ENCODE measurements at regions not wholly inside any gene's neighbourhood (a gene's known extent, or its start where the extent isn't known, plus 50 kb on each side); places are given as distances from the start of the nearest gene placed in this dataset.

DNA sequence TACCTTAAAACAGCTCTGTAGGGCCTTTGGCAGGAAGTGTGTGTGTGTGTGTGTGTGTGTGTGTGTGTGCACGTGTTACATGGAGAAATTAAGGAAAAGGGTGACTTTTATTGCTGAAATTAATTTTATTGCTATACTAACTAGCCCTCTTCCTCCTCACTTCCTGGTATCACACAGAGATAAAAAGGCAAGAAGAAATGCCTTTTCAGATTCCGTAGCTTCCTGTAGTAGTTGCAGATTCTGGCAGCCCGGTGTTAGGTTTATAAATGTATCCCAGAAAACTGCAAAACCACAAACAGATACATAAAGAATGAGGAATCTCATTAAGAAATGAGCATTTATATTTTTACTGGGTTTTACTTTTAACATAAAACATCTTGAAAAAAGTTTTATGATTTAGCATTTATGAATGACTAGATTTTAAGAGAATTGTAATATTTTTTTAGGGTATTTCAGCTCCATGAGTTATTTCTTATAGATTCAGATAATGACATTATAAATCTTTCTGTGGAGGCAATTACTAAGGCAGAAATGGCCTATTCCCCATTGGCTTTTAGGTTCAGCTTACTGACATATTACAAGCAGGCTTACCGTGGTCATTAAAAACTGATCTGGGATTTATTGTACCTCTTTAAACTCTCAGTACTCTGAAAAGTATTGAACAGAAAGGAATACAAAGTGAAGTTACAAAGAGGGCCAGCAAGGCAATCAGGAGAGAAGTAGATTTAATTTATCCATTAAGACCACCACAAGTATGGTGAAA is 249.1 kb upstream of the TSHZ2 start:
- Histone ChIP-seq H3K23ac (ENCODE audit: low read depth, low read length) (no peak overlapping the region), H3K9me1 (ENCODE audit: insufficient read depth, low read length) (no peaks in the 10 kb centered on the region), H3K4me1 (ENCODE audit: control insufficient read depth, insufficient read depth, low read length) (no peaks in the 10 kb centered on the region), H3K4me2 (ENCODE audit: low read depth, low read length) (no peak overlapping the region), H3K18ac (ENCODE audit: low read depth, low read length) (no peak overlapping the region), H4K8ac (ENCODE audit: low read depth in 2 of 2, low read length in 2 of 2) (no peak overlapping the region), H2AK5ac (ENCODE audit: low read depth, low read length) (no peak overlapping the region), H3K36me3 (ENCODE audit: control insufficient read depth, insufficient read depth, low read length) (no peaks in the 10 kb centered on the region), H3K27me3 (ENCODE audit: control insufficient read depth, insufficient read depth, low read length) (no peaks in the 10 kb centered on the region), H2AK9ac (replicated peaks; ENCODE audit: low read depth, low read length, poor library complexity) (no peak overlapping the region), H3K9me3 (ENCODE audit: control insufficient read depth, insufficient read depth, low read length) (no peaks in the 10 kb centered on the region; the same call in 1 of the 2 replicates), H3K4me3 (ENCODE audit: insufficient read depth, low read depth, low read length) (no peak overlapping the region), H4K91ac (ENCODE audit: insufficient read depth, low read depth, low read length) (no peak overlapping the region), H3K14ac (replicated peaks; ENCODE audit: low read depth, low read length) (no peak overlapping the region), H2AFZ (replicated peaks; ENCODE audit: low read length, poor library complexity) (no peak overlapping the region), H3K79me1 (ENCODE audit: low read depth in 1 of 2, low read length in 2 of 2) (no peaks in the 10 kb centered on the region), H3K56ac (ENCODE audit: extremely low read depth, insufficient read depth, low read length) (no peak overlapping the region), H3K9ac (ENCODE audit: low read depth, low read length) (no peak overlapping the region), H2BK20ac (ENCODE audit: low read depth, low read length) (no peak overlapping the region), H4K20me1 (ENCODE audit: insufficient read depth, low read length) (no peaks in the 10 kb centered on the region), H4K5ac (ENCODE audit: low read depth, low read length) (no peak overlapping the region), H2BK15ac (ENCODE audit: low read depth, low read length) (no peak overlapping the region), H3K27ac (ENCODE audit: insufficient read depth, low read length) (no peak overlapping the region), H2BK120ac (ENCODE audit: low read depth, low read length) (no peak overlapping the region), H3K4ac (ENCODE audit: low read depth, low read length) (no peak overlapping the region), H2BK5ac (ENCODE audit: low read depth, low read length, poor library complexity, severe bottlenecking) (no peak overlapping the region)
- TF ChIP-seq SMC3 (IDR thresholded peaks at IDR 0.05; ENCODE audit: low read depth, low read length) (no peak), CTCF (conservative IDR thresholded peaks at IDR 0.05; ENCODE audit: low read depth, low read length) (no peak), RFX5 (IDR thresholded peaks at IDR 0.05; ENCODE audit: low read depth, low read length) (no peak), NFE2L2 (IDR thresholded peaks at IDR 0.05; ENCODE audit: low read depth, low read length) (no peak), RAD21 (IDR thresholded peaks at IDR 0.05; ENCODE audit: low read length) (no peak), CHD1 (IDR thresholded peaks at IDR 0.05; ENCODE audit: low read depth, low read length) (no peak), MAFK (IDR thresholded peaks at IDR 0.05; ENCODE audit: low read depth, low read length) (no peak), CEBPB (IDR thresholded peaks at IDR 0.05; ENCODE audit: low read depth, low read length) (no peak), MAZ (IDR thresholded peaks at IDR 0.05; ENCODE audit: borderline replicate concordance, low read depth, low read length) (no peak), BHLHE40 (IDR thresholded peaks at IDR 0.05; ENCODE audit: low read depth, low read length) (no peak), POLR2A (IDR thresholded peaks at IDR 0.05; ENCODE audit: low read depth, low read length) (no peak), FOS (IDR thresholded peaks at IDR 0.05; ENCODE audit: low read depth, low read length) (no peak), MXI1 (IDR thresholded peaks at IDR 0.05; ENCODE audit: borderline replicate concordance, low read depth, low read length) (no peak), RCOR1 (IDR thresholded peaks at IDR 0.05; ENCODE audit: insufficient replicate concordance, low read length) (no peak)
- TF ChIP-seq, protein P1, sequence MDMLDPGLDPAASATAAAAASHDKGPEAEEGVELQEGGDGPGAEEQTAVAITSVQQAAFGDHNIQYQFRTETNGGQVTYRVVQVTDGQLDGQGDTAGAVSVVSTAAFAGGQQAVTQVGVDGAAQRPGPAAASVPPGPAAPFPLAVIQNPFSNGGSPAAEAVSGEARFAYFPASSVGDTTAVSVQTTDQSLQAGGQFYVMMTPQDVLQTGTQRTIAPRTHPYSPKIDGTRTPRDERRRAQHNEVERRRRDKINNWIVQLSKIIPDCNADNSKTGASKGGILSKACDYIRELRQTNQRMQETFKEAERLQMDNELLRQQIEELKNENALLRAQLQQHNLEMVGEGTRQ (IDR thresholded peaks at IDR 0.05; ENCODE audit: low read depth, low read length) = no peak
- TF ChIP-seq, protein P2, sequence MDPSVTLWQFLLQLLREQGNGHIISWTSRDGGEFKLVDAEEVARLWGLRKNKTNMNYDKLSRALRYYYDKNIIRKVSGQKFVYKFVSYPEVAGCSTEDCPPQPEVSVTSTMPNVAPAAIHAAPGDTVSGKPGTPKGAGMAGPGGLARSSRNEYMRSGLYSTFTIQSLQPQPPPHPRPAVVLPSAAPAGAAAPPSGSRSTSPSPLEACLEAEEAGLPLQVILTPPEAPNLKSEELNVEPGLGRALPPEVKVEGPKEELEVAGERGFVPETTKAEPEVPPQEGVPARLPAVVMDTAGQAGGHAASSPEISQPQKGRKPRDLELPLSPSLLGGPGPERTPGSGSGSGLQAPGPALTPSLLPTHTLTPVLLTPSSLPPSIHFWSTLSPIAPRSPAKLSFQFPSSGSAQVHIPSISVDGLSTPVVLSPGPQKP (IDR thresholded peaks at IDR 0.05; ENCODE audit: borderline replicate concordance, low read depth, low read length) = no peak
- DNase-seq = no peak
- in situ Hi-C loops (cut with MboI; ENCODE audit: low sequenced_read_pairs) (no loop called here), dilution Hi-C loops (cut with HindIII; ENCODE audit: low sequenced_read_pairs, unreplicated experiment) (no loop called here), intact Hi-C loops (cut with micrococcal nuclease) (no loop called here)
- CTCF ChIA-PET = no interaction called here
- ATAC-seq (ENCODE audit: low read depth) = no peak
- WGBS, 2 experiments (ENCODE audit: extremely low coverage in 2 of 2, insufficient read length in 1 of 2) = no CpG with 5 or more reads among the region's 4 CpGs
- POLR2A ChIA-PET (ENCODE audit: unreplicated experiment) = no interaction called here
- BruUV-seq (replicated peaks) = no TSS peak

Measured in IMR-90 (cell line).